DND-41 (cell line): ENCODE measurements at regions not wholly inside any gene's neighbourhood (a gene's known extent, or its start where the extent isn't known, plus 50 kb on each side); places are given as distances from the start of the nearest gene placed in this dataset.

ENCODE experiments used
- EZH2 ChIP-seq: IDR thresholded peaks from 3 replicates; pipeline ENCODE4 v1.6.1; 2012; ENCODE audit warnings: borderline replicate concordance, low read depth, mild to moderate bottlenecking, moderate library complexity, low read length, inconsistent platforms; ENCODE audit not compliant: severe bottlenecking
- TF ChIP-seq, protein P1 (sequence below): IDR thresholded peaks from 2 replicates; pipeline ENCODE4 v1.5.1; 2012; ENCODE audit warnings: borderline replicate concordance, low read length, moderate library complexity, mild to moderate bottlenecking; ENCODE audit not compliant: poor library complexity, severe bottlenecking; ENCODE audit errors: extremely low read depth

DNA sequence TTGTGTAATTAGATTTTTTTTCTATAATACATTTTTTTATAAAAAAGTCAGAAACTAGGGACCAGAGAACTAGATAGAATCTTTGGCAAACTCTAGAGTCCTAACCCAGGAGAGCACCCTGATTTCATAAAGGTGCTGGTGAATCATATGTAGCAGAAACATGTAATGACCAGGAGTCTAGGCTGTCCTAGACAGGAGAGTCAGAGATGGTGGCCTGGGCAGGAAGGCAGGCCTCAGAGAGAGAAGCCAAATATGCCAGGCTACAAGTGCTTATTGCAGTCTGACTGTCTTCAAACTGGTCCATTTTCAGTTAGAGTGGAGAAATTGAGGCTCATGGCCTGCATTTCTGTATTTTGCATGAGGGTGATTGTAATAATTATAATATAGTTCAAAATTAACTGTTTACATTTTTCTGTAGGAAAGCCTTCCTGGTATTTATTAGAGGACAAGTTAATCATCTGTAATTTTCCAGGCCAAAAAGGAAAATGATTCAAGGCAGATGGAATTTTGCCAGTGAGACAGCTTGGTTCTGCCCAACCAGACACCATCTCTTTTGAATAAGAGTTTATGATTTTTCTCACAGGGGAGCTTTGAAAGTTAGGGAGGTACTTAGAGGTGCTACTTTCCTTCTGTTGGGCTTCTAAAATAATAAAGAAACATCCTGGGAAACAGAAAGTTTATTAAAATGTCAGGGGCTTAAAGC, 129.8 kb downstream of the S1PR1 start:
- TF ChIP-seq EZH2 = no peak
- TF ChIP-seq, protein P1, sequence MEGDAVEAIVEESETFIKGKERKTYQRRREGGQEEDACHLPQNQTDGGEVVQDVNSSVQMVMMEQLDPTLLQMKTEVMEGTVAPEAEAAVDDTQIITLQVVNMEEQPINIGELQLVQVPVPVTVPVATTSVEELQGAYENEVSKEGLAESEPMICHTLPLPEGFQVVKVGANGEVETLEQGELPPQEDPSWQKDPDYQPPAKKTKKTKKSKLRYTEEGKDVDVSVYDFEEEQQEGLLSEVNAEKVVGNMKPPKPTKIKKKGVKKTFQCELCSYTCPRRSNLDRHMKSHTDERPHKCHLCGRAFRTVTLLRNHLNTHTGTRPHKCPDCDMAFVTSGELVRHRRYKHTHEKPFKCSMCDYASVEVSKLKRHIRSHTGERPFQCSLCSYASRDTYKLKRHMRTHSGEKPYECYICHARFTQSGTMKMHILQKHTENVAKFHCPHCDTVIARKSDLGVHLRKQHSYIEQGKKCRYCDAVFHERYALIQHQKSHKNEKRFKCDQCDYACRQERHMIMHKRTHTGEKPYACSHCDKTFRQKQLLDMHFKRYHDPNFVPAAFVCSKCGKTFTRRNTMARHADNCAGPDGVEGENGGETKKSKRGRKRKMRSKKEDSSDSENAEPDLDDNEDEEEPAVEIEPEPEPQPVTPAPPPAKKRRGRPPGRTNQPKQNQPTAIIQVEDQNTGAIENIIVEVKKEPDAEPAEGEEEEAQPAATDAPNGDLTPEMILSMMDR = no peak
